ENCODE measurements at regions not wholly inside any gene's neighbourhood (a gene's known extent, or its start where the extent isn't known, plus 50 kb on each side); places are given as distances from the start of the nearest gene placed in this dataset.
A peak's percentile ranks its signal among the peaks of the same experiment; 100 is the strongest.

DNA sequence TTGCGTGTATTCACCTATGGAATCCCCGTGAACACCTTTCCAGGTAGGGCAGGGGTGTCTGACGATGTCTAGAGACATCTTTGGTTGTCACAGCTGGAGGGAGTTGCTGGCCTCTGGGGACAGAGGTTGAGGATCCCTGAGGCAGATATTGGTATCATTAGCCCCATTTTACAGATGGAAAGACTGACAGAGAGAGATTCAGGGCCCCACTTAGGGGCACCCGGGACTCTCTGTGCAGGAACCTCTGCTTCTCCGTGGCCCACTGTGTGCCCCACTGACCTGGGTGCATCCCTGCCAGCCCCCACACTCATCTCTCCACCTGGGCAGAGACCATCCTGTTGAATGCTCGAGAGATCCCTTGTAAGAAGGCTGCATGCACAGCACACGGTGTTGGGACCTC is 111.2 kb downstream of the EDN3 start:
- Mint-ChIP-seq H3K27ac (no peak overlapping the region), H3K4me3 (no peak overlapping the region), H3K36me3 (ENCODE audit: low read depth) (no peaks in the 10 kb centered on the region), H3K27me3 (peaks cover 1% of the 10 kb centered on the region), H3K4me1 (ENCODE audit: low read depth) (no peaks in the 10 kb centered on the region), H3K9me3 (no peaks in the 10 kb centered on the region)
- intact Hi-C loops (cut with micrococcal nuclease): no loop called here

DNA sequence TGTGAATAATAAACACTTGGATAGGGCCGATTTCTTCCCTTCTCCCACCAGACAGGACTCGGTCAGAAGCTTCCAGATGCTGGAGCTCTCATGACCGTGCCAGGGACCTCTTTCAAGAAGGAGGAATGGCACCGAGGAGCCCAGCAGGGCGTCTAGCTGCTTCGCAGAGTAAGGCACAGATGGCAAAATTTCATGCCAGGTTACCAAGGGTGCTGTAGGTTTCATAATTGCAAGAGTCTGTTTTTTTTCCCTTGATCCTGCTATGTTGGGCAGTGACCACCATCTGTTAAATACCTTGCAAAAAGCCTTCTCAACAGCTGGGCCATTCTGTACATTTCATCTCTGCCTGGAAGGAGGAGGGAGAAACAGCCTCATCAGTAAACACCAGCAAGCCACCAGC is 111.8 kb downstream of the EDN3 start:
- H3K4me3 Mint-ChIP-seq: no peak overlapping the region
- no peaks in the 10 kb centered on the region for H3K9me3 Mint-ChIP-seq
- no peaks in the 10 kb centered on the region for H3K4me1 Mint-ChIP-seq (ENCODE audit: low read depth)
- intact Hi-C loops (cut with micrococcal nuclease): no loop called here
- H3K36me3 Mint-ChIP-seq (ENCODE audit: low read depth): no peaks in the 10 kb centered on the region
- no peak overlapping the region for H3K27ac Mint-ChIP-seq
- H3K27me3 Mint-ChIP-seq: no peaks in the 10 kb centered on the region

DNA sequence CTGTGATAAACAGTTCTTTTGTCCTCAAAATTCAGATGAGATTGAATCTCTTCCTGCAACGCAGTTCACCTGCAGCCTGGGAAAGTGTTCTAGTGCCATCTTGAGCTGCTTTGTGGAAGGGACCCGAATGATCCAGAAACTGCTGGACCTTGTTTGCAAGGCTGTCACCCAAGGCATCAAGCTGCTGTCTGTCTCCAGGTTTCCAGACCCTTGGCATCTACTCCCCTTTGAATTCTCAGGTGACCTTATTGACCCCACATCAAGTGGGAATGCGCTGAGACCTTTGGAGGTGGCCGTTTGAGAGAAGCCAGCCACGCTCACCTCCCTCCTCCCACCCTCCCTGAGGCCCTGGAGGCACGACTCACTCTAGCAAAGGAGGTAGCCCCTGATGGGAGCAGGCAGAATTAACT is 112.5 kb downstream of the EDN3 start:
- intact Hi-C loops (cut with micrococcal nuclease): no loop called here
- H3K4me1 Mint-ChIP-seq (ENCODE audit: low read depth): no peaks in the 10 kb centered on the region
- H3K36me3 Mint-ChIP-seq (ENCODE audit: low read depth): no peaks in the 10 kb centered on the region
- no peak overlapping the region for H3K27ac Mint-ChIP-seq
- H3K27me3 Mint-ChIP-seq: peaks cover 4% of the 10 kb centered on the region
- no peak overlapping the region for H3K4me3 Mint-ChIP-seq
- no peaks in the 10 kb centered on the region for H3K9me3 Mint-ChIP-seq

DNA sequence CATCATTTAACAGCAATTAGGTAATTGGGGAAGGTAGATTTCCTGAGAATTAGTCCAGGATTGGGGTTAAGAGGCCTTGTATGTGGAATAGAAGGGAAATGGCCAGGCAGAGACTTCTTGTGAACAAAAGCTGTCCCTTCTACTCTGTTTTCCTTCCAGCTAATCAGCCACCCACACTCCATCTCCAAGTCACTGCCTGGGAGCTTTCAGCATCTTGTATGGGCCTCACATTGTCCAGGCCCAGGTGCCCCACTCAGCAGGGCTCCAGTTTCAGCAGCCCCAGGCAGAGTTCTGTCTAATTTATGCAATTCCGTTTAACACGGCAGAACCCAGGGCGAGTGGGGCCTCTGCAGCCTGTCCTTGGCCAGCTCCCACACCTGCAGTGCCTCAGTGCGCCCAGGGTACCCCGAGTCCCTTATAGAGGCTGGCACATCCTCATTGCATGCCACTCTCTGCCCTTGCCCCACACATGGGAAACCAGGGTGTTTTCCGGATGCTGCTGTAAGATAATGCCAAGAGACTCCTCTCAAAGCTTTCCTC is 113.0 kb downstream of the EDN3 start:
- Mint-ChIP-seq H3K27me3 (peaks cover 5% of the 10 kb centered on the region), H3K9me3 (no peaks in the 10 kb centered on the region), H3K4me3 (no peak overlapping the region), H3K36me3 (ENCODE audit: low read depth) (no peaks in the 10 kb centered on the region), H3K4me1 (ENCODE audit: low read depth) (no peaks in the 10 kb centered on the region), H3K27ac (no peak overlapping the region)
- intact Hi-C loops (cut with micrococcal nuclease): no loop called here

DNA sequence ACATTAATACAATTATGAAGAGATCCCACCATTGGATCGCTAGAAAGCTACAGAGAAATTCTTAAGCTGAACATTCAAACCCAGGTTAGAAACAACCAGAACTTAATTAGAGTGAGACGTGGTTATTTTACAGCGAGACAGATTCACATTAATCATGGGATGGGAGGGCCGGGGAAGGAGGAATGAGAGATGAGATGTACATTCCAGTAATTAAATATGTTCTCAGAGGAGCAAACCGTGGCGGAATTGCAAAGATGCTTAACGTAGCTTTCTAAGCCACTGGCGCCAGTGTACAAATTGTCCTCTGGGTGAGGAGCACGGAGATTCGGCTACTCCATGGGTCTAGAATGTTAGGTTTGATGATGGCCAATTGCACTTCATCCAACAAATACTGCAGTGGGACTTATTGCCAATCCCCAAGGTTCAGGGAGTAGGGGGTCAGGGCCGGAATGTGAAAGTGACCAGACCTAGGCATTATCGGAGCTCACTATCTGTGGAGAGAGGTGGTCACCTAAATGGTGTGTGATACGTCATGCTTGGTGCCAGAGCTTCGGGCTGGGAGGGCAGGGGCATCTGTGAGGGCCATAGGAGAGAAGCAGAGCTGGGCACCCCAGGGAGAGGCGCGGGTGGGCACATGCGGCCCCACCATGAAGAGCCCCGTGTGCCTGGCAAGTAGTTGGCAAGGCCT is 114.7 kb downstream of the EDN3 start:
- no peaks in the 10 kb centered on the region for H3K9me3 Mint-ChIP-seq
- no peak overlapping the region for H3K4me3 Mint-ChIP-seq
- no peaks in the 10 kb centered on the region for H3K4me1 Mint-ChIP-seq (ENCODE audit: low read depth)
- H3K27me3 Mint-ChIP-seq: peaks cover 8% of the 10 kb centered on the region
- H3K36me3 Mint-ChIP-seq (ENCODE audit: low read depth): no peaks in the 10 kb centered on the region
- no peak overlapping the region for H3K27ac Mint-ChIP-seq
- intact Hi-C loops (cut with micrococcal nuclease): no loop called here

DNA sequence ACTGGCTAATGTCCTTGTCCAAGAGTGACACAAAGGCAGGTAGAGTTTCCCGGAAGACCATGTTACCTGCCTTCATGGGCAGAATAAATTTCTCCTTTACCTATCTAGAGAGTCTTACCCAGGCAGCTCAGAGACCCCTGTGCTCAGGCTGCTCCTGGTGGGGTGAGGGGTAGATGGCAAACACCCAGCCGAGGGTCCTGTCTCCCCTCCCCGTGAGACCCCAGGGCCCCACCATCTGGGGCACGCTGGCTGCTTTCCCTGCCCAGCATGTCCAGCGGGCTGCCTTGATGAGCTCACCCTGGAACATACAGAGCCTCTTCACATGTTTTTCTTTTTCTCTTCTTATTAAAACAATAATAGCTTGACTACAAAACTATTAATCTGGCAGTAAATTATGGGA is 116.5 kb downstream of the EDN3 start:
- Mint-ChIP-seq H3K36me3 (ENCODE audit: low read depth) (no peaks in the 10 kb centered on the region), H3K27me3 (peaks cover 8% of the 10 kb centered on the region), H3K4me3 (no peak overlapping the region), H3K4me1 (ENCODE audit: low read depth) (no peaks in the 10 kb centered on the region), H3K9me3 (no peaks in the 10 kb centered on the region), H3K27ac (no peak overlapping the region)
- intact Hi-C loops (cut with micrococcal nuclease): no loop called here

DNA sequence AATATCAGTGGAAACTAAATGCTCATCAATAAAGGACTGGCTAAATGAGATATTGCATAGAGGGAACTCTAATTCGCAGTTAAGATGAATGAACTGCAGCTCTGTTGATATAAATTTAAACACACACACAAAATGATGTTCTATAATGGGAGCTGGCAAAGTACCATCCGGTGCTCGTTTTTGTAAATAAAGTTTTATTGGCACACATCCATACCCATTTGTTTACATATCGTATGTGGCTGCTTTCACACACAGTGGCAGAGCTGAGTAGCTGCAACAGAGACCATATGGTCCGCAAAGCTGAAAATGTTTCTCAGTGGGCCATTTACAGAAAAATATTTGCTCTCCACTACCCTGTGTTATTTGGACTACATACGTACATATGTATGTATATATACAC is 120.7 kb downstream of the EDN3 start:
- H3K4me1 Mint-ChIP-seq (ENCODE audit: low read depth): no peaks in the 10 kb centered on the region
- no peaks in the 10 kb centered on the region for H3K36me3 Mint-ChIP-seq (ENCODE audit: low read depth)
- H3K4me3 Mint-ChIP-seq: no peak overlapping the region
- intact Hi-C loops (cut with micrococcal nuclease): no loop called here
- peaks cover 8% of the 10 kb centered on the region for H3K27me3 Mint-ChIP-seq
- no peaks in the 10 kb centered on the region for H3K9me3 Mint-ChIP-seq
- H3K27ac Mint-ChIP-seq: no peak overlapping the region

DNA sequence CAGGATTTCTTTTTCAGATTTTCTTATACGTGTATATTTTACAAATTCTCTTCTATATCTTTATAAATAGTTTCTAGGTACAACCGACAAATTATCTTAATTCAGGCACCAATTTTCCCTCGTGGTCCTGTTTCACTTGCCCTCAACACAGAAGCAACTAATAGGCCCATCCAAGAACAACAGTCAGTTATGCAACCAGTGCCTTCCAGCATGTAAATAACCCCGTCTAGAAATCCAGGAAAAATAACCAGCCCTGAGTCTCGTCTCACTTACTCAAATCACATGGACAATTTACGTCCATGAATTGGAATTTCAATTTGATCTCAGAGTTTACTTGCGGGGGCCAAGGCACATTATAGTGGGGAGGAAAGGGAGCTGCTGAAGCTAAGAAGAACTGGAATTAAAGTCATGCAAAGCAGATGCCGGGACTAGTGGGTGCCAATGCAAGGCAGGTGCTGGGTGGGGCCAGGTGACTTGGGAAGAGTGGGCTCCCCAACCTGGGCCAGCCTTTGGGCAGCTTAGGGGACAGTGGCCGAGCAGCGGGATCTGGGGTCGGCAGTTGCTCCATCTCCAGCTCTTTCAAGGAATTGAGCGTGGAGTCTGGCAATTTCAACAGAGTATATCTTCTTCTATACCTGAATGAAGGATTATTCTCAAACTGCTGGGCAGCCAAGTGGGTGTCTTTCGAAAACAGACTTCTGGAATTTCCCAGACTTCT is 121.7 kb downstream of the EDN3 start:
- Mint-ChIP-seq H3K4me1 (ENCODE audit: low read depth) (no peaks in the 10 kb centered on the region), H3K27me3 (peaks cover 8% of the 10 kb centered on the region), H3K9me3 (no peaks in the 10 kb centered on the region), H3K36me3 (ENCODE audit: low read depth) (no peaks in the 10 kb centered on the region), H3K4me3 (no peak overlapping the region), H3K27ac (no peak overlapping the region)
- intact Hi-C loops (cut with micrococcal nuclease): no loop called here

DNA sequence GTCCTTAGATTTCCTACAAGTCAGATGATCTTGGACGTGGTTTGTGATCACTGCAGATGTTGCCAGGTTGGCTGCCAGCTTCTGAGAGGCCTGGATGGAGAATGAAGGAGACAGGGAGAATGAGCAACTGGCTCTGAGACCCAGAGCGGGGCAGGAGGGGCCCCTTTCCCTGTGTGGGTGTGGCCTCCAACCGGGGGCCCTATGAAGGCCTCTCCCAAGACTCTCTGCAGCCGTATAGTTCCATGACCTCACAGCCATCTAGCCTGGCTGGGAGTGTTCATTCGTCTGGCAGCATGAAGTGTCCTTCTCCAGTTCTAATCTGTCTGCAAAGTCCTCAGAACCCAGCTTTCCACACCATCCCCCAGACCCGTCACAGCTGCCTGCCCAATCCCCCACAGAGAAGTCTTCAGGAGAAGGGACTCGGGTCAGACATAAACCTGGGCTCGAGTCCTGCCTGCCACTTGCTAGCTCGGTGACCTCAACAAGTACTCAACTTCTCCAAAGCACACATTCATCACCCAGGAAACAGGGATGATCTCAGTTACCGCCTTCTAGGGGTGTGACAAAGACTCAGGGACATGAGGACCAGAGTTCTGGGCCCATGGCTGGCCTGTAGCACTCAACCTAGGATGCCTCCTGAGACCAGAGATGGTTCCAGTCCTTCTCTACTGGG is 122.6 kb downstream of the EDN3 start:
- Mint-ChIP-seq H3K9me3 (no peaks in the 10 kb centered on the region), H3K36me3 (ENCODE audit: low read depth) (no peaks in the 10 kb centered on the region), H3K4me1 (ENCODE audit: low read depth) (no peaks in the 10 kb centered on the region), H3K4me3 (no peak overlapping the region), H3K27me3 (peaks cover 5% of the 10 kb centered on the region), H3K27ac (no peak overlapping the region)
- intact Hi-C loops (cut with micrococcal nuclease): no loop called here

DNA sequence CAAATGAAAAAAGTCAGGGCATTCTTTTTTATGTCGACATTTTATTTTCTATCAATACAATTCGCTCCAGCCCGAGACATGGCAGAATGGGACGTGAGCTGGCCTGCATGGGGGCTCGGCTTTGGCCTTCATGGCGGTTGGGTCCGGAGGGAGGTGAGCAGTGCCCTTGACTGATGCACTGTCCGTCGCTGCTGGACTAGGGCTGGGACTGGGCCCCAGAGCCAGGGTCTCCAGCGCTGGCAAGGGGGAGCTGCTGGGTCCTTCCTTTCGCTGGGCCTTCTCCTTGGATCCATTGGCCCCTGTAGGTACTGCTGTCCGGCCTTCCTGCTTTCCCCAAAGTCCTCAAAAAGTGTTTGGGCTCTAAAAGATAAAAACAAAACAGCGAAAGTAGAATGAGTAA is 124.6 kb downstream of the EDN3 start:
- no peaks in the 10 kb centered on the region for H3K9me3 Mint-ChIP-seq
- H3K27me3 Mint-ChIP-seq: peaks cover 3% of the 10 kb centered on the region
- H3K27ac Mint-ChIP-seq: no peak overlapping the region
- intact Hi-C loops (cut with micrococcal nuclease): no loop called here
- H3K4me3 Mint-ChIP-seq: no peak overlapping the region
- H3K36me3 Mint-ChIP-seq (ENCODE audit: low read depth): no peaks in the 10 kb centered on the region
- peaks cover 16% of the 10 kb centered on the region for H3K4me1 Mint-ChIP-seq (ENCODE audit: low read depth)

DNA sequence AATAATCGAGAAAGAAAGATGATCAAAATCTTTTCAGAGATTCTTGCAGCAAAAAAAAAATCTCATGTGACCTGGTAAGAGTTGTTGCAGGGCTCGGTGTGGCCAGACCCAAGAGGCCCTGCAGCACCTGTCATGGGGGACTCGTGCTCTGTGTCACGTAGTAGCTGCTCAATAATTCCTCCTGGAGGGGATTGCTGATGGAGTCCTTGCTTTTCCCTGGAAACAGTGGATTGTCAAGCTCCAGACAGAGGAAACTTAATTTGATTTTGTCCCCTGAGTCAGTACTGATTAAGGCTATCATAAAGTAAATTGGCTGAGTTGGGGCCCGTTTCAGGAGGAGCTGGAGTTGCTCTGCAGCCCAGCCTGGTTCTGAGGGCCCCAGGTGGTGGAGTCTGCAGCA is 125.2 kb downstream of the EDN3 start:
- Mint-ChIP-seq H3K4me1 (ENCODE audit: low read depth) (peaks cover 16% of the 10 kb centered on the region), H3K27me3 (peaks cover 3% of the 10 kb centered on the region), H3K9me3 (no peaks in the 10 kb centered on the region), H3K27ac (no peak overlapping the region), H3K4me3 (no peak overlapping the region), H3K36me3 (ENCODE audit: low read depth) (no peaks in the 10 kb centered on the region)
- intact Hi-C loops (cut with micrococcal nuclease): no loop called here

DNA sequence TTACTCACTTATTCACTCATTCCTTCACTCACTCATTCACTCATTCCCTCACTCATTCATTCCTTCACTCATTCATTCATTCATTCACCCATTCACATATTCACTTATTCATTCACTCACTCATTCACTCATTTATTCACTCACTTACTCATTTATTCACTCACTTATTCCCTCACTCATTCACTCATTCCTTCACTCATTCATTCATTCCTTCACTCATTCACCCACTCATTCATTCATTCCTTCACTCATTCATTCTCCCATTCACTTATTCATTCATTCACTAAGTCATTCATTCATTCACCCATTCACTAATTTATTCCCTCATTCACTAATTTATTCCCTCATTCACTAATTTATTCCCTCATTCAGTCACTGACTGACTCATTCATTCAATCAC is 127.6 kb downstream of the EDN3 start:
- Mint-ChIP-seq H3K9me3 (no peaks in the 10 kb centered on the region), H3K27ac (no peak overlapping the region), H3K36me3 (ENCODE audit: low read depth) (no peaks in the 10 kb centered on the region), H3K4me1 (ENCODE audit: low read depth) (peaks cover 16% of the 10 kb centered on the region), H3K27me3 (peaks cover 3% of the 10 kb centered on the region), H3K4me3 (no peak overlapping the region)
- intact Hi-C loops (cut with micrococcal nuclease): no loop called here

DNA sequence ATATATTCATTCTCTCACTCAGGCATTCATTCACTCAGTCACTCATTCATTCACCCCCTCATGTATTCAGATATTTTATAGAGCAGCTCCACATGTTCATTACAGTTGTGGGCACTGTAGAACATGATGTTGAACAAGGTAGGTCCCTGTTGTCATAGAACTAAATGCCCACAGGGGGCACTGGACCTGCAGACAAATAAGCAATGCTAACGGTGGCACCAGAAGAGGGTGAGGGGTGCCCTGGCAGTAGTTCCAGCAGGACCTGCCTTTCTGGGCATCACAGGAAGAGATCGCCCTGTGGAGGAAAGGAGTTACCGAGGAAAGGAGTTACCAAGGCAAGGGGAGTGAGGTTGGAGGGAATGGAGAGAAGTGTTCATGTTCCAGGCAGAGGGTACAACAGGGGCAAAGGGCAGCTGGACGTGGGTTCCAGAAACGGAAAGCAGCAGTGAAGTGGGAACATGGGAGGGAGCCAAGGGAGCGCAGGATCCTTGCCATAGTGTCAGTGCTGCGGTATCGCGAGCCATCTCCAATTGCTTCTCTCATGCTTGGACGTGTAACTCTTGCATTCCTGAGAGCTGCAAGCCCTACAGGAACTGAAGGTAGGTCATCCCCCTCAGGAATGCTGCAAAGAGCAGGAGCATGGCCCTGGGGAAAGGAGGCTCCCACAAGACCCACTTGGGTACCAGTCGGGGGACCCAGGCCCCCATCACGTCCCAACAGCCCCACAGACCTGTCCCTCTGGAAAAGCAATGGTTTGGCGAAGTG is 128.2 kb downstream of the EDN3 start:
- no peaks in the 10 kb centered on the region for H3K9me3 Mint-ChIP-seq
- H3K36me3 Mint-ChIP-seq (ENCODE audit: low read depth): no peaks in the 10 kb centered on the region
- intact Hi-C loops (cut with micrococcal nuclease): no loop called here
- peaks cover 16% of the 10 kb centered on the region for H3K4me1 Mint-ChIP-seq (ENCODE audit: low read depth)
- H3K27ac Mint-ChIP-seq: peak overlapping the region; percentile 74
- H3K27me3 Mint-ChIP-seq: peaks cover 3% of the 10 kb centered on the region
- peak overlapping the region; percentile 73 for H3K4me3 Mint-ChIP-seq

DNA sequence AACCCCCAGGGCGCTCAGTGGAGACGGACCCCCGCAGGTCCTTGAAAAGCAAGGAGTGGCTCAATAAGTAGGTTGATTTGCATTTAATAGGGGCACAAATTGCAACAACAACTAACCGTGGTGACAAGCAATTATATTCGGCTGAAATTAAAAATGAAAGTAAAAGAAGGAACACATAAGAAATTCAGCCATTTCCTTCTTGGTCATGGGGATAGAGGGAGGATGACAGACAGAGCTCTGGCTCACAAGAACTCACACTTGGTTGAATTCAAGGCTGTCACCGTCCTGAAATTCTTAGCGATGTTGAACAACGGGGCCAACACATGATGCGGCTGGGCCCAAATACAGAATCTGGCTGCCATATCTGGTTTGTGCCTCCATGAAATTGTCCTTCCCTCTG is 129.0 kb downstream of the EDN3 start:
- peaks cover 3% of the 10 kb centered on the region for H3K27me3 Mint-ChIP-seq
- intact Hi-C loops (cut with micrococcal nuclease): no loop called here
- peak overlapping the region; percentile 73 for H3K4me3 Mint-ChIP-seq
- H3K36me3 Mint-ChIP-seq (ENCODE audit: low read depth): no peaks in the 10 kb centered on the region
- H3K9me3 Mint-ChIP-seq: no peaks in the 10 kb centered on the region
- peaks cover 16% of the 10 kb centered on the region for H3K4me1 Mint-ChIP-seq (ENCODE audit: low read depth)
- H3K27ac Mint-ChIP-seq: peak overlapping the region; percentile 74

All from dendritic cell treated with granulocyte-macrophage colony-stimulating factor and Interleukin-4, amounts not matched to agents 40 ng/mL and 50 ng/mL, for 4 days (primary cell).